Fibroblast of skin of left quadriceps (primary cell): ENCODE measurements at regions not wholly inside any gene's neighbourhood (a gene's known extent, or its start where the extent isn't known, plus 50 kb on each side); places are given as distances from the start of the nearest gene placed in this dataset.
"Not testable (repeated sequence)": the region's sequence is repeated elsewhere in the genome, so short reads cannot be mapped to it uniquely, and the experiment has no call there.

Experiments used
- DNase-seq, 2 experiments: peaks; one replicate each; pipeline ENCODE4 v3.0.0-alpha.2; 2013; ENCODE audit warnings: low read depth in 2 of 2

GRCh38 chr22:11561744-11562143, 3966.2 kb upstream of the OR11H1 start:
- not testable (repeated sequence) for DNase-seq

- not testable (repeated sequence) for DNase-seq
Measured at GRCh38 chr22:11568837-11569563, 3959.0 kb upstream of the OR11H1 start.

GRCh38 chr22:11569564-11569940, 3958.4 kb upstream of the OR11H1 start:
- DNase-seq = not testable (repeated sequence)

GRCh38 chr22:11573154-11573553, 3954.8 kb upstream of the OR11H1 start:
- DNase-seq = not testable (repeated sequence)

GRCh38 chr22:11574231-11574630, 3953.8 kb upstream of the OR11H1 start:
- DNase-seq = not testable (repeated sequence)

- not testable (repeated sequence) for DNase-seq
Measured at GRCh38 chr22:11574659-11575058, 3953.3 kb upstream of the OR11H1 start.

- DNase-seq = not testable (repeated sequence)
Measured at GRCh38 chr22:11576740-11577139, 3951.3 kb upstream of the OR11H1 start.

- DNase-seq = not testable (repeated sequence)
Measured at GRCh38 chr22:11578115-11578514, 3949.9 kb upstream of the OR11H1 start.

GRCh38 chr22:11578551-11578950, 3949.4 kb upstream of the OR11H1 start:
- not testable (repeated sequence) for DNase-seq

- DNase-seq = not testable (repeated sequence)
Measured at GRCh38 chr22:11582048-11582447, 3945.9 kb upstream of the OR11H1 start.

GRCh38 chr22:11584231-11584630, 3943.8 kb upstream of the OR11H1 start:
- DNase-seq = not testable (repeated sequence)

- not testable (repeated sequence) for DNase-seq
Measured at GRCh38 chr22:11594552-11594951, 3933.4 kb upstream of the OR11H1 start.

- DNase-seq = not testable (repeated sequence)
Measured at GRCh38 chr22:11597666-11598358, 3930.2 kb upstream of the OR11H1 start.

GRCh38 chr22:11598492-11599440, 3929.2 kb upstream of the OR11H1 start:
- no peak for DNase-seq

GRCh38 chr22:11599456-11599855, 3928.5 kb upstream of the OR11H1 start:
- not testable (repeated sequence) for DNase-seq

- not testable (repeated sequence) for DNase-seq
Measured at GRCh38 chr22:11600161-11600560, 3927.8 kb upstream of the OR11H1 start.

GRCh38 chr22:11600896-11601890, 3926.8 kb upstream of the OR11H1 start:
- DNase-seq = not testable (repeated sequence)

GRCh38 chr22:11604635-11605395, 3923.2 kb upstream of the OR11H1 start:
- DNase-seq = not testable (repeated sequence)

- DNase-seq = no peak
Measured at GRCh38 chr22:11605468-11605981, 3922.5 kb upstream of the OR11H1 start.
